ENCODE measurements at regions not wholly inside any gene's neighbourhood (a gene's known extent, or its start where the extent isn't known, plus 50 kb on each side); places are given as distances from the start of the nearest gene placed in this dataset.

DNA sequence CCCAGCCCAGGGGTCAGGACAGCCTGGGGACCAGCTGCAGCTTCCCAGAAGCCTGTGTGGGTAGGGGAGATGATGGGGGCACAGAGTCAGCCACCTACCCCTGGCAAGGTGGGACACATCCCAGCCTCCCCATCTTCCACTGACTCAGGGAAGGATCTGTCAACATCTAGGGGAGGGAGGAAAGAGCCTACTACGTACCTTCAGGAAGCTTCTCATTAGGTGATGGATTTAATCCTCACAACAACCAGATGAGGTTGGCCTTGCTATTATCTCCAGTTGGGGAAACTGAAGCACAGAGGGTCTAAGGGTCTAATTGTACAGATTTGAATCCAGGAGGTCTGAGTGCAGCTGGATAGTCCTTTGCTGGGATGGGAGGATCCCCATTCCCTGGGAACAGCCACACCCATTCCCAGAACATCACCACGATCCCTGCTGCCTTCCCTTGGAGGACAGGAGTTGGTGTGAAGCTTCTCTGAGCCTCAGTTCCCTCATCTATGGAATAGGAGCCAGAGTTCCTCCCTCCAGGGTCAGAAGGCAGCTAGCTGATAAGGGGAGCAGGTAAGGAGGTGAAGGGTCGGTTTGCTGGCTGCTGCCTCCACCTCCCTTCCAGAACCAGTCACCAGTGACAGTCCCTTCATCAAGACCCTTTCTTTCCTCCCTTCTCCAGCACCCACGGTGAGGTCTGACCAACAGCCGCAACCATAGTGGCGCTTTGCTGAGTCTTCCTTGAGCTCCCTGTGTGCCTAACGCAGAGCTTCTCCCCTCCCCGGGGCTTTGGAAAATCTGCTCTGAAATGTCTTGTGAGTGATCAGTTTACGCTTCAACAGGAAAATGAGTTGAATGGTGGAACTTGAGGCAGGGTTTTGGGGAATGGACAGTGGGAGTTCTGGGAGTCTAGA is 56.8 kb downstream of the CEBPB start:
- dilution Hi-C loops (cut with MboI; ENCODE audit: extremely low pct_ligation_motif_present, low sequenced_read_pairs): no loop called here
- H3K27me3 ChIP-seq (ENCODE audit: control insufficient read depth, extremely low read depth, insufficient read depth, low read length): no peaks in the 10 kb centered on the region
- peaks cover 49% of the 10 kb centered on the region for H3K4me1 ChIP-seq (ENCODE audit: control insufficient read depth, extremely low read depth, insufficient read depth, low read length)
- no peak for DNase-seq (ENCODE audit: low read depth, low spot score)
- H3K79me2 ChIP-seq (ENCODE audit: control insufficient read depth, insufficient read depth, low read length): no peaks in the 10 kb centered on the region
- no peak overlapping the region for H3K9ac ChIP-seq (ENCODE audit: control insufficient read depth, extremely low read depth, insufficient read depth, low read length)
- no peak overlapping the region for H2AFZ ChIP-seq (ENCODE audit: control insufficient read depth, low read length)
- no peaks in the 10 kb centered on the region for H3K9me1 ChIP-seq (ENCODE audit: control insufficient read depth, extremely low read depth, insufficient read depth, low read length)
- no peak for FAIRE-seq
- no peak overlapping the region for H3K4me2 ChIP-seq (ENCODE audit: control insufficient read depth, extremely low read depth, insufficient read depth, low read depth, low read length)
- no peak overlapping the region for H3K27ac ChIP-seq (ENCODE audit: control insufficient read depth, insufficient read depth, low read length)
- H3K36me3 ChIP-seq (ENCODE audit: control insufficient read depth in 2 of 2, extremely low read depth in 1 of 2, insufficient read depth in 2 of 2, low read length in 2 of 2): no peaks in the 10 kb centered on the region
- no peak overlapping the region for H3K4me3 ChIP-seq (ENCODE audit: control insufficient read depth in 2 of 3, extremely low read depth in 1 of 3, insufficient read depth in 2 of 3, low read depth in 1 of 3, low read length in 3 of 3)
- no peaks in the 10 kb centered on the region for H4K20me1 ChIP-seq (ENCODE audit: control insufficient read depth, extremely low read depth, insufficient read depth, low read length)
- no peaks in the 10 kb centered on the region for H3K9me3 ChIP-seq (ENCODE audit: control insufficient read depth, low read depth, low read length)
- TF ChIP-seq, protein P1, sequence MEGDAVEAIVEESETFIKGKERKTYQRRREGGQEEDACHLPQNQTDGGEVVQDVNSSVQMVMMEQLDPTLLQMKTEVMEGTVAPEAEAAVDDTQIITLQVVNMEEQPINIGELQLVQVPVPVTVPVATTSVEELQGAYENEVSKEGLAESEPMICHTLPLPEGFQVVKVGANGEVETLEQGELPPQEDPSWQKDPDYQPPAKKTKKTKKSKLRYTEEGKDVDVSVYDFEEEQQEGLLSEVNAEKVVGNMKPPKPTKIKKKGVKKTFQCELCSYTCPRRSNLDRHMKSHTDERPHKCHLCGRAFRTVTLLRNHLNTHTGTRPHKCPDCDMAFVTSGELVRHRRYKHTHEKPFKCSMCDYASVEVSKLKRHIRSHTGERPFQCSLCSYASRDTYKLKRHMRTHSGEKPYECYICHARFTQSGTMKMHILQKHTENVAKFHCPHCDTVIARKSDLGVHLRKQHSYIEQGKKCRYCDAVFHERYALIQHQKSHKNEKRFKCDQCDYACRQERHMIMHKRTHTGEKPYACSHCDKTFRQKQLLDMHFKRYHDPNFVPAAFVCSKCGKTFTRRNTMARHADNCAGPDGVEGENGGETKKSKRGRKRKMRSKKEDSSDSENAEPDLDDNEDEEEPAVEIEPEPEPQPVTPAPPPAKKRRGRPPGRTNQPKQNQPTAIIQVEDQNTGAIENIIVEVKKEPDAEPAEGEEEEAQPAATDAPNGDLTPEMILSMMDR (optimal IDR thresholded peaks at IDR 0.05 in 1 of 3, IDR thresholded peaks at IDR 0.05 in 1 of 3, conservative IDR thresholded peaks at IDR 0.05 in 1 of 3; ENCODE audit: extremely low read depth in 1 of 3, insufficient read depth in 2 of 3, low read length in 3 of 3): no peak
- TF ChIP-seq EZH2 (IDR thresholded peaks at IDR 0.05; ENCODE audit: low read length): no peak

- peaks cover 44% of the 10 kb centered on the region for H3K4me1 ChIP-seq (ENCODE audit: control insufficient read depth, extremely low read depth, insufficient read depth, low read length)
- H3K9me1 ChIP-seq (ENCODE audit: control insufficient read depth, extremely low read depth, insufficient read depth, low read length): no peaks in the 10 kb centered on the region
- DNase-seq (ENCODE audit: low read depth, low spot score): no peak
- no peak overlapping the region for H3K4me2 ChIP-seq (ENCODE audit: control insufficient read depth, extremely low read depth, insufficient read depth, low read depth, low read length)
- no peak overlapping the region for H3K4me3 ChIP-seq (ENCODE audit: control insufficient read depth in 2 of 3, extremely low read depth in 1 of 3, insufficient read depth in 2 of 3, low read depth in 1 of 3, low read length in 3 of 3)
- H3K27me3 ChIP-seq (ENCODE audit: control insufficient read depth, extremely low read depth, insufficient read depth, low read length): no peaks in the 10 kb centered on the region
- H3K9me3 ChIP-seq (ENCODE audit: control insufficient read depth, low read depth, low read length): no peaks in the 10 kb centered on the region
- H3K9ac ChIP-seq (ENCODE audit: control insufficient read depth, extremely low read depth, insufficient read depth, low read length): no peak overlapping the region
- H3K79me2 ChIP-seq (ENCODE audit: control insufficient read depth, insufficient read depth, low read length): no peaks in the 10 kb centered on the region
- dilution Hi-C loops (cut with MboI; ENCODE audit: extremely low pct_ligation_motif_present, low sequenced_read_pairs): no loop called here
- H3K27ac ChIP-seq (ENCODE audit: control insufficient read depth, insufficient read depth, low read length): no peak overlapping the region
- TF ChIP-seq, protein P1 (optimal IDR thresholded peaks at IDR 0.05 in 1 of 3, IDR thresholded peaks at IDR 0.05 in 1 of 3, conservative IDR thresholded peaks at IDR 0.05 in 1 of 3; ENCODE audit: extremely low read depth in 1 of 3, insufficient read depth in 2 of 3, low read length in 3 of 3): no peak
- TF ChIP-seq EZH2 (IDR thresholded peaks at IDR 0.05; ENCODE audit: low read length): no peak
- H2AFZ ChIP-seq (ENCODE audit: control insufficient read depth, low read length): no peak overlapping the region
- no peaks in the 10 kb centered on the region for H4K20me1 ChIP-seq (ENCODE audit: control insufficient read depth, extremely low read depth, insufficient read depth, low read length)
- H3K36me3 ChIP-seq (ENCODE audit: control insufficient read depth in 2 of 2, extremely low read depth in 1 of 2, insufficient read depth in 2 of 2, low read length in 2 of 2): no peaks in the 10 kb centered on the region
- FAIRE-seq: no peak
Observed at GRCh38 chr20:50248104-50248641, 57.5 kb downstream of the CEBPB start.

Measured in keratinocyte (primary cell).